Left colon (tissue), 2 donors: ENCODE measurements at regions not wholly inside any gene's neighbourhood (a gene's known extent, or its start where the extent isn't known, plus 50 kb on each side); places are given as distances from the start of the nearest gene placed in this dataset.

Source experiments
- microRNA-seq, 2 donors: library from miRNA; unstranded; fragments of <30 nt; microRNA quantifications; one replicate each; pipeline versions ENCODE4 v1.1.0 to v1.2.0, GENCODE V29; 2020
- donor health status: DM: no; HTN: no; CAD: no.
- donor health status: DM: yes; HTN: yes; CAD: no.

Small RNA genes lying in the stretch of these regions (microRNA-seq; reads per million reads assigned to microRNA genes)
- 0 reads per million in 2 donors for gene MIR378G
